GM12878 (cell line): ENCODE measurements at regions not wholly inside any gene's neighbourhood (a gene's known extent, or its start where the extent isn't known, plus 50 kb on each side); places are given as distances from the start of the nearest gene placed in this dataset.

ENCODE experiments used
- ATAC-seq: fragments of 200-7000 bp; cut with Tn5 transposase; 3 replicates; pipeline ENCODE4 v1.9.1; 2020; ENCODE audit warnings: mild to moderate bottlenecking, moderate library complexity
- BruUV-seq: library from RNA; stranded (reverse); fragments of 400-500 nt; replicated peaks from 2 replicates; lab custom pipeline; 2021; lab: Mats Ljungman, UMichigan
- CTCF ChIA-PET: fragments of 300-600 bp; sonication (Branson Sonifier 250); formaldehyde crosslinking; extraction: SDS; loops from one replicate; lab custom pipeline; 2021; ENCODE audit warnings: inconsistent platforms; lab: Yijun Ruan, JAX
- POLR2A ChIA-PET: fragments of 350-600 bp; formaldehyde crosslinking; extraction: SDS; loops from one replicate; lab custom pipeline; 2021; ENCODE audit warnings: inconsistent platforms; lab: Charles Lee
- RAD21 ChIA-PET: fragments of 300-600 bp; sonication (Branson Sonifier 250); formaldehyde crosslinking; loops from one replicate; lab custom pipeline; 2023; ENCODE audit warnings: antibody characterized with exemption; ENCODE audit not compliant: unreplicated experiment; lab: Charles Lee
- SMC1A ChIA-PET: fragments of 300-600 bp; sonication (Branson Sonifier 250); formaldehyde crosslinking; loops from one replicate; lab custom pipeline; 2023; ENCODE audit not compliant: unreplicated experiment, uncharacterized antibody; lab: Charles Lee
- DNase-seq: peaks from one replicate; pipeline ENCODE4 v3.0.0-alpha.2; 2011; ENCODE audit warnings: low read depth, low spot score
- FAIRE-seq: peaks from 3 replicates; lab custom pipeline; 2011; peaks lifted over from hg19 to GRCh38; lab: Jason Lieb, UNC
- H2AFZ ChIP-seq: 2 replicates; pipeline ENCODE4 v1.6.0; 2011; ENCODE audit warnings: low read depth, low read length, control low read depth; ENCODE audit not compliant: control insufficient read depth
- H3K27ac ChIP-seq: 2 replicates; pipeline ENCODE4 v1.5.1; 2011; ENCODE audit warnings: control low read depth; ENCODE audit not compliant: control insufficient read depth, insufficient read depth
- H3K27me3 ChIP-seq, 2 experiments: replicated peaks in 1 of 2; 2 replicates each; pipeline versions ENCODE4 v1.6.0 to v1.6.1; 2011; ENCODE audit warnings: low read length in 1 of 2; ENCODE audit not compliant: control insufficient read depth in 2 of 2, insufficient read depth in 2 of 2
- H3K36me3 ChIP-seq, 2 experiments: 2 replicates each; pipeline ENCODE4 v1.5.1; 2011; ENCODE audit warnings: low read length in 1 of 2; ENCODE audit not compliant: control insufficient read depth in 2 of 2, insufficient read depth in 2 of 2
- H3K4me1 ChIP-seq: 2 replicates; pipeline ENCODE4 v1.6.1; 2011; ENCODE audit warnings: mild to moderate bottlenecking, low read length, moderate library complexity, mixed read lengths; ENCODE audit not compliant: control insufficient read depth, insufficient read depth
- H3K4me2 ChIP-seq: 2 replicates; pipeline ENCODE4 v1.6.0; 2011; ENCODE audit warnings: control low read depth; ENCODE audit not compliant: control insufficient read depth, insufficient read depth
- H3K4me3 ChIP-seq: fragments of 200-600 bp; sonication (generic); 2 replicates; pipeline ENCODE4 v1.5.1; 2016
- H3K79me2 ChIP-seq: 2 replicates; pipeline ENCODE4 v1.6.0; 2011; ENCODE audit warnings: low read length; ENCODE audit not compliant: control insufficient read depth, insufficient read depth
- H3K9ac ChIP-seq: 2 replicates; pipeline ENCODE4 v1.8.0; 2011; ENCODE audit warnings: low read length, control low read depth, mixed read lengths; ENCODE audit not compliant: control insufficient read depth, insufficient read depth
- H3K9me3 ChIP-seq: replicated peaks from 3 replicates; pipeline ENCODE4 v1.5.1; 2011; ENCODE audit warnings: mild to moderate bottlenecking, low read length; ENCODE audit not compliant: control insufficient read depth, insufficient read depth
- H4K20me1 ChIP-seq: 2 replicates; pipeline ENCODE4 v1.6.0; 2011; ENCODE audit not compliant: control insufficient read depth, insufficient read depth
- CEBPB ChIP-seq, 2 experiments: fragments of 150-350 bp in 1 of 2; IDR thresholded peaks; 2 replicates each; pipeline ENCODE4 v1.6.1; 2012 to 2014; ENCODE audit warnings: low read depth in 2 of 2, low read length in 2 of 2, borderline replicate concordance in 1 of 2, inconsistent platforms in 1 of 2
- HDAC6 ChIP-seq: fragments of 200-600 bp; sonication (generic); IDR thresholded peaks from one replicate; pipeline ENCODE4 v1.8.0; 2017; ENCODE audit warnings: antibody characterized with exemption; ENCODE audit not compliant: unreplicated experiment
- IKZF1 ChIP-seq: fragments of 450-650 bp; conservative IDR thresholded peaks from 2 replicates; pipeline ENCODE4 v1.6.1; 2017; ENCODE audit warnings: antibody characterized with exemption, mild to moderate bottlenecking
- IRF4 ChIP-seq: IDR thresholded peaks from 2 replicates; pipeline ENCODE4 v1.6.1; 2011; ENCODE audit warnings: low read depth, low read length
- KDM1A ChIP-seq: fragments of 200-600 bp; sonication (generic); IDR thresholded peaks from 2 replicates; pipeline ENCODE4 v1.6.1; 2016; ENCODE audit warnings: borderline replicate concordance
- MTA2 ChIP-seq: fragments of 450-650 bp; IDR thresholded peaks from 2 replicates; pipeline ENCODE4 v1.6.1; 2016; ENCODE audit warnings: low read depth, mild to moderate bottlenecking, moderate library complexity
- NRF1 ChIP-seq: conservative IDR thresholded peaks from 2 replicates; pipeline ENCODE4 v1.6.1; 2011; ENCODE audit warnings: mild to moderate bottlenecking, low read depth, low read length, improper control_type of control experiment
- RAD51 ChIP-seq: fragments of 450-650 bp; IDR thresholded peaks from 2 replicates; pipeline ENCODE4 v1.6.1; 2016; ENCODE audit warnings: moderate library complexity, mild to moderate bottlenecking, inconsistent platforms
- RUNX3 ChIP-seq: IDR thresholded peaks from 2 replicates; pipeline ENCODE4 v1.6.1; 2012; ENCODE audit warnings: low read length, inconsistent platforms
- SP1 ChIP-seq: IDR thresholded peaks from one replicate; pipeline ENCODE4 v1.6.1; 2011; ENCODE audit warnings: low read depth, low read length
- SPI1 ChIP-seq: IDR thresholded peaks from 2 replicates; pipeline ENCODE4 v1.6.1; 2011; ENCODE audit warnings: low read depth, mild to moderate bottlenecking, low read length, moderate library complexity, borderline replicate concordance; ENCODE audit not compliant: insufficient read depth
- SRF ChIP-seq, 2 experiments: IDR thresholded peaks; 2 replicates each; pipeline ENCODE4 v1.6.1; 2011; ENCODE audit warnings: low read depth in 2 of 2, low read length in 2 of 2, mild to moderate bottlenecking in 1 of 2, moderate library complexity in 1 of 2
- SUZ12 ChIP-seq: fragments of 200-600 bp; sonication (generic); IDR thresholded peaks from one replicate; pipeline ENCODE4 v1.6.1; 2018; ENCODE audit warnings: antibody characterized with exemption, mild to moderate bottlenecking; ENCODE audit not compliant: unreplicated experiment
- TARDBP ChIP-seq: IDR thresholded peaks from 2 replicates; pipeline ENCODE4 v1.6.1; 2016; ENCODE audit warnings: borderline replicate concordance
- YY1 ChIP-seq: IDR thresholded peaks from 2 replicates; pipeline ENCODE4 v1.6.1; 2011; ENCODE audit warnings: low read depth, mild to moderate bottlenecking, low read length
- ZNF217 ChIP-seq: fragments of 450-650 bp; IDR thresholded peaks from 2 replicates; pipeline ENCODE4 v1.6.1; 2017; ENCODE audit warnings: antibody characterized with exemption, mild to moderate bottlenecking
- ZNF274 ChIP-seq: IDR thresholded peaks from one replicate; pipeline ENCODE4 v1.8.0; 2011; ENCODE audit not compliant: insufficient read length, insufficient read depth
- WGBS: methylation state at CpG from one replicate; pipeline ENCODE4 v1.1.6; 2016; ENCODE audit warnings: low lambda C conversion rate; ENCODE audit not compliant: insufficient replicate concordance, insufficient coverage; ENCODE audit errors: missing lambda C conversion rate; 5-methylcytosine and 5-hydroxymethylcytosine counted together
- in situ Hi-C: fragments of 300-500 bp; cut with MboI; formaldehyde crosslinking; loops from 9 replicates; pipeline ENCODE4 v1.14.3; 2018; ENCODE audit warnings: mixed read lengths
- intact Hi-C: fragments of 100-400 bp; cut with micrococcal nuclease; formaldehyde crosslinking; loops from one replicate; pipeline ENCODE4 v1.14.2; 2022; ENCODE audit not compliant: unreplicated experiment
- TF ChIP-seq, protein P1 (sequence below): fragments of 450-650 bp; IDR thresholded peaks from 2 replicates; pipeline ENCODE4 v1.6.1; 2017; ENCODE audit warnings: mild to moderate bottlenecking, moderate library complexity
- TF ChIP-seq, protein P2 (sequence below): IDR thresholded peaks from 2 replicates; pipeline ENCODE4 v1.6.1; 2012; ENCODE audit warnings: low read length, inconsistent platforms

DNA sequence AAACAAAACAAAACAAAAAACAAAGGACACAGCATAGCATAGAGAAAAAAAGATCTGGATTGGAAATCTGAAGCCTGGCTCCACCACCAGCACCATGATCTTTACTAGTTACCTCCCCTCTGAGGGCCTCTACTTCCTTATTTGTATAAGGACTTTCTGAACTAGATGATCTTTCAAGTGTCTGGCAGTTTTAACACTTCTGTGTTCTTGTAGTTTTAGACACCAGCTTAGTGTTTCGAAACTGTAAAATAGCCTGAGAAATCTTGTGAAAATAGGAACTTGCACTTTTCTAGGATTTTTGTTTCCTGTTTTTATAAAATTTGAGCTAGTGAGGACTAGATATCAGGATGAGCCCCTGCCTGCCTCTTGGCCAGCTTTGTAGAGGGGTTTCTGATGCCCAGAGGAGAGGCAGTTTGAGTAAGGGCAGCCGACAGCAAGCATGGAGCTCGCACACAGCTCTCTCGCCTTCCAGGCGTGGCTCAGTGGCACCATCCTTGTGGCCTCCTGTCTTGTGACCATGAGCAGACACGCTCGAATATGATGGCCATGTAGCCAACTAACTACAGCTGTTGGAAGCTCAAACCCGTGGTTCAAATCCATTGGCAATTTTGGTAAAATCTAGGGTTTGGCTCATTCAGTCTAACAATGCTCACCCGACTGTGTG, 319.0 kb downstream of the KCNRG start:
- Histone ChIP-seq H3K36me3 (no peaks in the 10 kb centered on the region), H3K9ac (no peak overlapping the region), H3K4me2 (no peak overlapping the region), H4K20me1 (no peaks in the 10 kb centered on the region), H3K79me2 (no peaks in the 10 kb centered on the region), H3K9me3 (no peaks in the 10 kb centered on the region; the same call in 1 of the 3 replicates), H3K4me1 (no peaks in the 10 kb centered on the region), H3K27me3 (no peaks in the 10 kb centered on the region), H2AFZ (no peak overlapping the region), H3K4me3 (no peak overlapping the region), H3K27ac (no peak overlapping the region)
- ChIA-PET SMC1A (interaction anchor here (0.9 to 1.1 kb wide), 2 partner anchors 12 to 24 kb away, joined by 3 read pairs; no protein-coding TSS in a partner anchor), POLR2A (no interaction called here), CTCF (interaction anchor here (1.2 kb wide), 1 partner anchor 65 kb away, joined by 4 read pairs; no protein-coding TSS in a partner anchor), RAD21 (interaction anchor here (1.5 kb wide), 1 partner anchor 358 kb away, joined by 4 read pairs; no protein-coding TSS in a partner anchor)
- no peak for FAIRE-seq
- in situ Hi-C loops, result no loop called here
- WGBS, result 55% methylated on average over 9 of the region's 9 CpGs
- ATAC-seq, result no peak
- intact Hi-C loops, result no loop called here
- DNase-seq, result no peak
- no TSS peak for BruUV-seq
- no peak for TF ChIP-seq ZNF274
- TF ChIP-seq SRF (IDR thresholded peaks at IDR 0.05; ENCODE audit: low read depth in 2 of 2, low read length in 2 of 2), result no peak
- TF ChIP-seq, protein P1, sequence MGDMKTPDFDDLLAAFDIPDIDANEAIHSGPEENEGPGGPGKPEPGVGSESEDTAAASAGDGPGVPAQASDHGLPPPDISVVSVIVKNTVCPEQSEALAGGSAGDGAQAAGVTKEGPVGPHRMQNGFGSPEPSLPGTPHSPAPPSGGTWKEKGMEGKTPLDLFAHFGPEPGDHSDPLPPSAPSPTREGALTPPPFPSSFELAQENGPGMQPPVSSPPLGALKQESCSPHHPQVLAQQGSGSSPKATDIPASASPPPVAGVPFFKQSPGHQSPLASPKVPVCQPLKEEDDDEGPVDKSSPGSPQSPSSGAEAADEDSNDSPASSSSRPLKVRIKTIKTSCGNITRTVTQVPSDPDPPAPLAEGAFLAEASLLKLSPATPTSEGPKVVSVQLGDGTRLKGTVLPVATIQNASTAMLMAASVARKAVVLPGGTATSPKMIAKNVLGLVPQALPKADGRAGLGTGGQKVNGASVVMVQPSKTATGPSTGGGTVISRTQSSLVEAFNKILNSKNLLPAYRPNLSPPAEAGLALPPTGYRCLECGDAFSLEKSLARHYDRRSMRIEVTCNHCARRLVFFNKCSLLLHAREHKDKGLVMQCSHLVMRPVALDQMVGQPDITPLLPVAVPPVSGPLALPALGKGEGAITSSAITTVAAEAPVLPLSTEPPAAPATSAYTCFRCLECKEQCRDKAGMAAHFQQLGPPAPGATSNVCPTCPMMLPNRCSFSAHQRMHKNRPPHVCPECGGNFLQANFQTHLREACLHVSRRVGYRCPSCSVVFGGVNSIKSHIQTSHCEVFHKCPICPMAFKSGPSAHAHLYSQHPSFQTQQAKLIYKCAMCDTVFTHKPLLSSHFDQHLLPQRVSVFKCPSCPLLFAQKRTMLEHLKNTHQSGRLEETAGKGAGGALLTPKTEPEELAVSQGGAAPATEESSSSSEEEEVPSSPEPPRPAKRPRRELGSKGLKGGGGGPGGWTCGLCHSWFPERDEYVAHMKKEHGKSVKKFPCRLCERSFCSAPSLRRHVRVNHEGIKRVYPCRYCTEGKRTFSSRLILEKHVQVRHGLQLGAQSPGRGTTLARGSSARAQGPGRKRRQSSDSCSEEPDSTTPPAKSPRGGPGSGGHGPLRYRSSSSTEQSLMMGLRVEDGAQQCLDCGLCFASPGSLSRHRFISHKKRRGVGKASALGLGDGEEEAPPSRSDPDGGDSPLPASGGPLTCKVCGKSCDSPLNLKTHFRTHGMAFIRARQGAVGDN, result no peak
- TF ChIP-seq CEBPB (IDR thresholded peaks at IDR 0.05; ENCODE audit: borderline replicate concordance in 1 of 2, low read depth in 2 of 2, low read length in 2 of 2), result no peak
- no peak for TF ChIP-seq SPI1
- TF ChIP-seq SUZ12, result no peak
- TF ChIP-seq, protein P2, sequence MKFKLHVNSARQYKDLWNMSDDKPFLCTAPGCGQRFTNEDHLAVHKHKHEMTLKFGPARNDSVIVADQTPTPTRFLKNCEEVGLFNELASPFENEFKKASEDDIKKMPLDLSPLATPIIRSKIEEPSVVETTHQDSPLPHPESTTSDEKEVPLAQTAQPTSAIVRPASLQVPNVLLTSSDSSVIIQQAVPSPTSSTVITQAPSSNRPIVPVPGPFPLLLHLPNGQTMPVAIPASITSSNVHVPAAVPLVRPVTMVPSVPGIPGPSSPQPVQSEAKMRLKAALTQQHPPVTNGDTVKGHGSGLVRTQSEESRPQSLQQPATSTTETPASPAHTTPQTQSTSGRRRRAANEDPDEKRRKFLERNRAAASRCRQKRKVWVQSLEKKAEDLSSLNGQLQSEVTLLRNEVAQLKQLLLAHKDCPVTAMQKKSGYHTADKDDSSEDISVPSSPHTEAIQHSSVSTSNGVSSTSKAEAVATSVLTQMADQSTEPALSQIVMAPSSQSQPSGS, result no peak
- TF ChIP-seq RUNX3, result no peak
- no peak for TF ChIP-seq KDM1A
- TF ChIP-seq RAD51, result no peak
- no peak for TF ChIP-seq MTA2
- TF ChIP-seq IKZF1, result no peak
- no peak for TF ChIP-seq ZNF217
- no peak for TF ChIP-seq YY1
- no peak for TF ChIP-seq NRF1
- TF ChIP-seq HDAC6, result no peak
- no peak for TF ChIP-seq TARDBP
- no peak for TF ChIP-seq SP1
- TF ChIP-seq IRF4, result no peak
